ENCODE measurements at regions not wholly inside any gene's neighbourhood (a gene's known extent, or its start where the extent isn't known, plus 50 kb on each side); places are given as distances from the start of the nearest gene placed in this dataset.
A peak's percentile ranks its signal among the peaks of the same experiment; 100 is the strongest.

DNA sequence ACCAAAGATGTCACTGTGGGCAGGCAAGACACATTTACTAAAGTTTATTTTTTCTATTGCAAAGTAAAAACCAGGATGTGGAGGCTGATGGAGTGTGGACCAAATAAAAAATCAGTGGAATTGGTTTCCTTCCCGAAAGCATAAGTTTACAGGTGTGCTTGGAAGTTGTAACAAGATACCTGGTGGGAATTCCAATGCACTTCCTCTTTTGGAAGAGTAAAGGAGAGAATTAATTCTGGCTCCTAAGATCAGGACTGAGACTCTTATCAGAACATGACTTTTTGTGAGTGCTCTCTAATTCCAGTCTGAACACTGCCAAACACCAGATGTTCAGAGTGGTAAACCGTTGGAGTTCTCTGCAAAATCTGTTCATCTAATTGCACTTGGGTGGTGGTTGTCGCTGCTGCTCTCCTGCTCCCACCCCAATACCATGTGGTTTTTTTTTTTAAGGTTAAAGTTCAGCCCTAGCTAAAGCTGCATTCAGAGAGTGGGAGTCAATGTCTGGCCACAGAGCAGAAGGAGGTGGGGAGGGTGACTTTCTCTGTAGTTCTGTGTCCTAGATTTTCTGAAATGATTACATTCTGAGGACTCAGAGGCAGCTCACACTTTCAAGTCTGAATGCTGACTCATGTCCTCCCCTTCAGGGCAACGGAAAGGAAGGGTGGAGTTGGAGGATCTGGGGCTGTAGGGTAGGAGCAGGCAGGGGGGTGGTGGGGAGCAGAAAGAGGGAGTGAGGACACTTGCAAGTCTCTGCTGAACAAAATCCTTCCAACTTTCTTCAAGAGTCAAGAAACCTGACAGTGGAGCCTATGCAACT, 275.8 kb upstream of the PRDM1 start:
- DNase-seq = peak; percentile 14 to 35

DNA sequence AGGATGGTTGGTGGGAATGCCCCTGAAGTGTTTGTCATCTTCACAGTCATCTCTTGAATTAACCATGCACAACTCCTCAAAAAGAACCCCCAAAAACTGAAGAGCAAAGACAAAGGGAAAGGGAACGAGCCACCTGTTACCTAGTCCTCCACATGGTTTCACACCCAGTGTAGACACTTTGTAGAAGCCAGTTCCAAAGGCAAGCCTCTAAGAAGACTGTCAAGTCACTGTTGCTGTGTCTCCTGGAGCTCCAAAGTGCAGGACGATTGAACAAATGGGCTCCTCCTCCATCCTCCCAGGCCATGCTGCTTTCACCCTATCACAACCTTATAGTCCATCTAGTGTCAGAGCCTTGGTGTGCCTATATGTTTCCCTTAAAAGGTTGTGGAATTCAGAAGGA, 277.6 kb upstream of the PRDM1 start:
- no peak for DNase-seq

DNA sequence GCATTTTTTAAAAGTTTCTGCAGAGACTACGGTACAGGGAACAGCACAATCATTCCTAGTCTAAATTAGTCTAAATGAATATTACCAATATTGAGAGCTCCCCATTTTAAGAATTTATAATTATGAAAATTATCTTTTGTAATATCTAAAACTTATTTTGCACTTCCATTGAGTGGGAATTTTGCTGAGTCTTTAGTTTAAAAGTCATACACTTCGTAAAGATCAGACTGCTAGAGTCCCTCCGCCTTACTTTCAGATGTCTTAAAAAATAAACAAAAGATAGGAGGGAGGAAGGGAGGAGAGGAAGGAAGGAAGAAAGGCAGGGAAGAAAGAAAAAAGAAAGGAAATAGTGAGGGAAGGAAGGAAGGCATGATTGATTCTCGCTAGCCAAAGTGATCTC, 278.2 kb upstream of the PRDM1 start:
- no peak for DNase-seq

DNA sequence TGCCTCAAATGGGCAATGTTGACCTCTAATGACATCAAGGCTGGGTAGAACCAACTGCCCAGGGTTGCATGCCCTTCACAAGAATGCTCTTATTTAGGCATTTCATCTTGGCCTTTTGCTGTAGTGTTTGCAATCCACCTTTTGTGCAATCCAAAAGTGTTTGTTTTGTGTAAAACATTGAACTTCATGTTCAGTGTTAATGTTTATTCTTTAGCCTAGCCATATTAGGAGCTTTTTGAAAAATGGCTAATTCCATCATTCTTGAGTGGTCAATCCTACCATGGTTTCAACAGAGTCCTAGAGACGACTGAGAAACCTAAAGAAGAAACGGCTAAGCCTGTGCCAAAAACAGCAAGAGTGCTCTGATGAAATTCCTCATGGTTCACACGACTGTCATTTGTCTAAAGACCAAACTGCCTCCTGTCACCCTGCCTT, 279.6 kb upstream of the PRDM1 start:
- DNase-seq = no peak

DNA sequence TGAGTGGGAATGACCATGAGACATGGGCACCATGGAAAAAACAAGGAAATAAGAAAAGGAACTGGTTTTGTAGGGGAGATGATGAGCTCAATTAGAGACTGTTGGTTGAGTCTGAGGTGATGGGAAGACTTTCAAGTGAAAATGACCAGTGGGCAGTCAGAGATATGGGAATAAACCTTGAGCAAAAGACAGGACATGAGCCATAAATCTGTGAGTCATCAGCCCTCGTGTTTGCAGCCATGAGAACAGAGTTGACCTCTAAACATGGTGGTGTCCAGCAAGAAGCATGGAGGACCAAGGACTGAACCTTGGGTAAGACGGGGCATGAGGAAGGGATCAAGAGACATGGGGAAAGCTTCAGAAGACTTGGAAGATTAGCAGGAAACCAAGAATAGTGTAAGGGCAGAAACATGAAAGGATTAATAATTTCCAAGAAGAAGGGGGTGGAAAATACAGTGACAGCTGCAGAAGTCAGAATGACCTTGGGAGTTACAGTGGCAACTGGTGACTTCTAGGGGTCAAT, 280.6 kb upstream of the PRDM1 start:
- no peak for DNase-seq

DNA sequence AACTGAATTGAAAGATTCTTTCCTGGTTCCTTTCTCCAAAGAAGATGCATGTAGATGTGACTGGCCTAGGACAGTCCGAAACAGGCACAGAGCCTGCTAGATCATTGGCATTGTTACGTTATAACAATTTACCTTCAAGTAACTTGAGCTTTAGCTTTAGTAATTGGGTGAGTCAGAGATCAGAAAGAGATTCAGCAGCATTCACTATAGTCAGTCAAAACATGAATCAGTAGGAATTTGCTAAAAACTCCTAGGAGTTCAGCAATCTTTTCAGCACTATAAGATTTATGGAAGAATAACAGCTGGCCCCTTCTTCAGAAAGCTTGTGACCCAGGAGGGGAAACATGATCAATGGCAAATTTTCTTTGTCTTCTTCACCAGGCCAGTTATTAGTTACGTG, 281.7 kb upstream of the PRDM1 start:
- DNase-seq = no peak

DNA sequence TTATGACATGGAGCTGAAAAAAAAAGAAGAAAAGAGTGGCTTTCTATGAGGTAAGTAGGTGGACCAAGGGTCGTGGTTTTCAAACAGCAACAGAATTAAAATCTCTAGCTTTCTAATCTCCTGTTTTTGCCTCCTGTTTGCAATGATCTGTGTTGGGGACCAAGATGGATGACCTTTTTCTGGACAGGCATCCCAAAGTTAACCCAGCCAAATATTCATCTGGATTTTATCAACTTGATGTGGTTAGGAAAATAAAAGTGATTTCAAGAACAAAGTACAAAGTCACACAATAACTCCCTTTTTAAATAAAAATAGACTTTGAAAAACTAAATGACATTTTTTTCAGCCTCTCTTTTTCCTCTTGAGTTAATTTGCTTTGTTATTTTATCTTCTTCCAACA, 282.1 kb upstream of the PRDM1 start:
- no peak for DNase-seq

DNA sequence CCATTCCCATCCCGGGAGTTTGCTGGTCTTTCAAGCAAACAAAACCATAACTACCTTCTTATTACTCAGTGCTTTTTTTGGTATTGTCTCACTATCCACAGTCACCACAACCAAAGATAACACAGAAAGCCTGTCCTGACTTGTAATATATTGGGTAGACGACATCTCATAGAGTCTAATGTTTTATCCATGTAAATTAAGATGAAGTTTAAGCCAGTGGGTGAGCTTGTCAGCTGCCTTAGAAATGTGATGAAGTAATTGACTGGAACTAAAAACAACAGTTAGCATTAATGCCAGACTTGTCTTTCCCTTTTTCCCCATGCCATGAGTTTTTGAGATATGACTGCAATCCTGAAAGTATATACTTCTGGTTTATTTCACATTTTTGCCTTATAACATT, 282.7 kb upstream of the PRDM1 start:
- no peak for DNase-seq

DNA sequence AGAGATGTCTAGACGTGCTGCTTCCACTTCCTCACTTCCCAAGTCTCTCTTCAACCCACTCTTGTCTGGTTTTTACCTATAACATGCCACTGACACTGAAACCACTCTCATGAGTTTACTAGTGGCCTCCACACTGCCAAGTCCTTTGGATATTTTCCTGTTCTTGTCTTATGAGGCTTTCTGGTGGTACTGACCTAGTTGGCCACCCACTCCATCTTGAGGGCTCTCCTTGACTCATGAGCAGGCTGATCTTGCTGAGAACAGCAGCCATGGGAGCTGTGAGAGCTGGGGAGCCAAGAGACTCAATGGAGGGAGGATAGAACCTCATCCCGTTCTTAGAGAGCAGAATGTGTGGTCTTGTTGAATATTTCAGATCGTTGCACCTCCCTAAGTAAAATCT, 283.4 kb upstream of the PRDM1 start:
- no peak for DNase-seq

DNA sequence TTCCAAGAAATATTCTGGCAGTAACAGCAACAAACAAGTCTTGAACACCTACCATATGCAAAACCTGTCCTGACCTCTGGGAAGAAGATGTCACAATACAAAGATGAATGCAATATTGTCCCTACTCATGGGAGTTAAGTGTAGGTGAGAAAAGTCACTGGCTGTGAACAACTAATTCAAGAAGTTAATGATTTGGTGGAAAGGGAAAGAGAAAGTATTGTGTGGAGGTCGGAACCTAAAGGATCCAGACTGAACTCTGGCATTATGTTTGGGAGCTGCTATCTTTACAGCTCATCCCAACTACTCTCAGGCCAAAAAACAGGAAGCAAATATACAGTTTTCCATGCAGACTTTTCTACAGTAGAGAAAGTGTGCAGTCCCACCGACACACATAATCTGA, 285.3 kb upstream of the PRDM1 start:
- DNase-seq = no peak

DNA sequence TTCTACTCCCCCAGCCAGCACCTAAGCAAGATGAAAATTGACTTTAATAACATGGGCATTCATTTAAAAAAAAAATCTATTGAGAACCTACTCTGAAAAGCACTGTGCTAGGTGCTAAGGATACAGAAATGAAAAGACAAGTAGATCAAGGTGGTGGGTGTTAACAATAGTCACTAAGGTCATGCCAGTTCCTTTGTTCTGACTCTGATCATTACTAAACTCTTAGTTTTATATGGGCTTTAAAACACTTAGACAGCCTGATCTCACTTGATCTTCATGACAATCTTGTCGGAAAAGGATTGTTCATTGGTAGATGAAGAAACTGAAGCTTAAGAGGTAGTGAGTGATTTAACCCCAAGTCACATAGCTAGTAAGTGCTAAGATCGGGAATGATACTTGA, 285.7 kb upstream of the PRDM1 start:
- no peak for DNase-seq

DNA sequence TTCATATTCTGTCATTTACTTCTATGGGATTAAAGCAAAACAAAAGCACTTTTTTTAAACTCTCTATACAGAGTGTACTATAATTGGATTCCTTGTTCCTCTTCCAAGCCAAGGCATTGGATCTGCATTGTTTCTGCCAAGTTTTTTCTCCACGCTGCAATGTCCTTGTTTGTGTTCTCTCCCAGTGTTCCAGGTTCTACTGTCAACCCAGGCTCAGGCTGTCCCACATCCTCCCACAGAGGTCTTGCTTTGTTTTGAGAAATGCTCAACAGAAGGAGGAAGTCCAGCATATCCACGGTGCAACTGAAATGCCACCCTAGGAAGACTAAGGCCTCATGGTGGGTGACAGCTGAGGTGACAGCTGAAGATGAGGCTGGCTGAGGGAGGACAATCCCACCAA, 287.1 kb upstream of the PRDM1 start:
- no peak for DNase-seq

DNA sequence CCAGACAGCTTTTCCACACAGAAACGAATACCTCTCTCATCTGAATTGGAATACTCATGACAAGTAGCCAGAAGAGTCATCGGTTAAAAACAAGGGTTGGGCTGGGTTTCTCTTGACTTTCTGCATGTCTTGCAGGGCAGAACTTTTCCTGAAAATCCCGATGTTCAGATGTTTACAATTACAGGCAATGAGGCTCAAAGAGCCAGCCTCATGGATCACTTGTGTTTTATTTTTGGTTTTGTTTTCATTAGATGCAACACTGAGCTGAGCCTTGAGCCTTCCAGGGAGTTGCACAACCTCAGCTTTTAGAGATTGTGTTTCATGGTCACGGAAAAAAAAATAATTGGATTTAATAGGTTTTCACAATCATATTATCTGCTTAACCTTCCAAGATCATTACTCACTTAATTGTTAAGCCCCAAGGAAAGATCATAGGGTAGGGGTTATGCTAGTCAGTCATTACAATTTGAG, 288.1 kb upstream of the PRDM1 start:
- DNase-seq = no peak

DNA sequence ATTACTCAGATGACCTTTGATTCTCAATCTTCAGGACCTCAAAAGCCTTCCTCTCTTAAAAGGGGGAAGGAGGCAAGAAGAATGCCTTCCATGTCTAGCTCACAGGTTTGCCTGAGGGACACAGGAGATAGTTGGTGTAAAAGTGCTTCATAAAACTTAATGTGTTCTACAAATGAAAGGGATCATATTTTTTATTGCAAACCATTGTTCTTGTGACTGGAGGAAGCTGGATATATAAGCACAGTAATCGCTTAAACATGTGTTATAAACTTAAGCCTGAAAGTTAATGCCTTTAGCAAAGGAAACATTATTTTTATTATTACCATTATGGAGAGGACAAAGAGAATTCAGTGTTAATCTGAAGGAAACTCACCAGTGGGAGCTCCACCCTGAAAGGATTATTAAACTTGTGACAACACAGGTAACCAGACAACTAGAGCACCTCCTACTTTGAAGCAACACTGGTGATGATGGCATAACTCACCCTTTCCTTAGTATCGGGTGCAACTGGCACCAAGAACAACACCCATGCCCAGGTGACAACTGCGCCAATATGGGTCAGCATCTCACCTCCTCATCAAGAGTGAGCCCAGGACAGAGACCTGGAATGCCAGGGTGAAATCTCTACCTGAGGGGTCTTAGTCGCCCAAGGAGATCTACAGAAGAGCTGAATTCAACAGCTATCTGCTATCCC, 288.7 kb upstream of the PRDM1 start:
- DNase-seq = no peak

DNA sequence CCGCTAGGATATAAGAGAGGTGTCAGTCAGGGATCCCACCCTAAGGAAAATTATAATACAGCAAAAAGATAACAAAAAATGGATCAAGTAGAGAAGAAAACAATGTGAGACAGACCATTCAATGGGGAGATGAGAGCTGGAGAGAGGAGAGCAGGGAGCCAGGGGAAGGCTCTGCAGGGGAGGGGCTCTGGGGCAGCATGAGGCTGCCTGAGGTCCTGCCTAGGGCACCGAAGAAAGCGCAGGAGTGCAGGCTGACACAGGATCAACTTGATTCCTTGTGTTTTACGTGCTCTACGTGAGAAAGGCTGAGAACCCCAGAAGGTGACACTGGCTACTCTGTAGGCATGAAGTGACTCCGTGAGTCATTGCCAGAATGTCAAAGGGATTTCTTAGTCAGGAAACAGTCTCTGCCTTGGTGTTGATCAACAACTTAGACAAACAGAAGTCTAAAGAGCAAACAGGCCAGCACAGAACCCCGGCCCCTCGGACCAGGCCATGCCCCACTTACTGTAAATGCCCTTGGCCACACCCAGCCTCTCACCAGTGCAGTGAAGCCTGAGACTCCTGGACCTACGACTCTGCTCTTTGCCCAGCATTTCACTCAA, 290.1 kb upstream of the PRDM1 start:
- DNase-seq = no peak

DNA sequence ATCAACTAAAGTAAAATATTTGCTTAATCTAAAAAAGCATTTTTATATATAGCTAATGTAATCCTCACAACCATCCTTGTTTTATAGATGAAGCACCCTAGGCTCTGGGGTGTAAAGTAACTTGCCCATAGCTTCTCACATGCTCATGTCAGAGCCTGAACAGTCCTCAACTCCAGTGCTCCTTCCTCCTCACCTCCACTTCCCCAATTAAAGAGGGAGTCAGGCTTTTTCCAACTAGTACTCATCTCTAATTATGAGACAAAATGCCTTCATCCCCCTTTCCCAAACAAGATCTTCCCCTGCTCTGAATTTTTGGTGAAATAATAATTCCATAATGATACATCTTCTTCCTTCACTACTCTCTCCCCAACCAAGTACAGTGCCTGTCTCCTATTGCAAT, 290.8 kb upstream of the PRDM1 start:
- DNase-seq = no peak

DNA sequence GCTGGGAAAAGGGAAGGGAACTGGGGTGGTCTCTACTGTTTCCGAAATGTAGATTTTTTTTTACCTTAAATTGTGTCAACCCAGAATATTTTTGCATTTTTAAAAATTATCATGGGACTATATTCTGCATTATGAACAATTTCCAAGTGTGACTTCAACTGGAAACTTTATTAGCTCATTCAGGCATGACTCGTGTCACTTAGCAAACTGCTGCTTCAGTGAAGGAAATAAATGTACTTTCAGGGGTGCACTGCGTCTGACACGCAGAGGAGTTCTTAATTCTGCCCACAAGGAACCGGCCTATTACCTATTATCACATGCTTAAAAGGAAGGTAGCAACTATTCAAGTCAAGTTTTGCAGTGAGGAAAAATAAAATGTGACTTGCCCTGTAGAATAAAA, 291.3 kb upstream of the PRDM1 start:
- DNase-seq = no peak

DNA sequence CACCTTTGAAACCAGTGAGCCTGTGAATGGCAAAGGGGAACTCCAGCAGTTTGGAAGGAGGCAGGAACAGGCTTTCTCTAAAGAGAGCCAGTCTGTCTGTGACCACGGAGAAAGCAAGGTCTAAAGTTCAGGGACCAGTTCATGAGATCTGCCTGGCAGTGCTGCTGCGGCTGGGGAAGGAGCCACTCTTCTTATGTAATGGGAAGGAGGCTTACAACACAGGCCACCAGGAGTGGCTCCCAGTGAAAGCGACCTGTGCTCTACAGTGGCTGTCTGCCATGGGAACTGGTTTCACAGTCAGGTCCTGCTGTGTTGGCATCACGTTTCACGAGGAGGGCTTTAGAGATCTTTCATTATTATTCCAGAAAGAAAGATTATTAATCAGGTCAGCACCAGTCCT, 291.9 kb upstream of the PRDM1 start:
- peak in 1 of 2 donors; percentile 42 for DNase-seq

DNA sequence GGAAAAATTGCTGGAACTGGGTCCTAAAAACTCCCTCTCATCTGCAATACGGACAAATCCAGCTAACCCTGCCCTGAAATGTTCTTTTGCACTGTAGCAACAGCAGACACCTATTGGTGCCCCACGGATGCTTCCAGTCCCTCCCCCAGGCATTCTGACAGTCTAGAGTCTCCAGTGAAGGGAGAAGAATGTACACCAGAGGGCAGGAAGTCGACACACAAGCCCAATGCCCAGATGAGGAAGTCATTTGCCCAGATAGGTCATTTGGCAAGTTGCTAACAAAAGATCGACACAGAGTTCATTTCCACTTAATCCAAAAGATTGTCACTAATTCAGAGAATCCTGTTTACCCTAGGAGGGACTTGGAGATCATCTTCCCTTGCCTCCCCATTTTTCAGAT, 293.0 kb upstream of the PRDM1 start:
- DNase-seq = peak; percentile 47 to 52

DNA sequence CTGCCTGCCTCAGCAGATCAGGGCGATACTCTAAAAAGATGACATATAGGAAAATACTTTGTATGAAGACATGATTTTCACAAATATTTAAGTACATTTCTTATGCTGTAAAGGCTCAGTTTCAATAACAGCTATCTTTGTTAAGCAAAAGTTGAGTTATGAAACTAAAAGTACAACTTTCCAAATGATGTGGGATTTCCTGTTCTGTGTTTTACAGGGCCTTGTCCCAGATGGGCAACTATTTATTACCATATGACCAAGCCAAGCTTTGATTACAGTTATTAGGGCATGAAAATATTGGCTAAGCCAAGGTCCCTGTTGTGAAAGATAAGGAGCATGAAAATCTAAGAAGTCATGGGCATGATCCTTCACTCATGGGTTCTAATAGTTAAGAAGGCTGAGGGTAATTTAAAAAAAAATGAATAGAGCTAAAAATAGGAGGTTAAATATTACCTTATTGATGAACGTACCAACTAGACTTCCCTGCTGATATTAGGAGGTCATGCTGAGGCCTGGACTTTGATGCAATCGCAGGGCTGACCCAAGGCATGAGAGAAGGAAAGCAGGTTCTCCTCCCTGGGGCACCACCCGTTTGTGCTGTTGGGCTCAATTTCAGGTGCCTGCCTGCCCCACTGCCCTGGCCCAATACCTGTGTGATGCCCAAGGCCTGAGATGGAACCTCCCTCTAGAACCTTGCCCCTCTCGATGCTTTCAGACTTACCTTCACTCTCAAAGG, 294.4 kb upstream of the PRDM1 start:
- no peak for DNase-seq

DNA sequence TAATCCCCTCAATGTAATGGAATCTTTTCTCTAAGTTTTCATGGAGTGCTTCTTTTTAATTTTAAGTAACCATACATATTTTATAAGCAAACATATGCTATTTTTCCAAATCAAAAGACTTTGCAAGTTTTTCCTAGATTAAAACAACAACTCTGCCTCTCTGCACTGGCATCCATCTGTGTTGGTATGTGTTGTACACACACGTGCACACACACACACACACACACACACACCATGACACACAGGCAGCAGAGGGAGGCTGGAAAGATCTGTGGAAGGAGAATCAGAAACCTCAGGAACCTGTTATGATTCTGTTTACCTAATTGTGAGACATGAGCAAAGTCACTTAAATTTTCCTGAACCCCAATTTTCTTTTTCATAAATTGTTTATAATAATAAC, 295.0 kb upstream of the PRDM1 start:
- no peak for DNase-seq

DNA sequence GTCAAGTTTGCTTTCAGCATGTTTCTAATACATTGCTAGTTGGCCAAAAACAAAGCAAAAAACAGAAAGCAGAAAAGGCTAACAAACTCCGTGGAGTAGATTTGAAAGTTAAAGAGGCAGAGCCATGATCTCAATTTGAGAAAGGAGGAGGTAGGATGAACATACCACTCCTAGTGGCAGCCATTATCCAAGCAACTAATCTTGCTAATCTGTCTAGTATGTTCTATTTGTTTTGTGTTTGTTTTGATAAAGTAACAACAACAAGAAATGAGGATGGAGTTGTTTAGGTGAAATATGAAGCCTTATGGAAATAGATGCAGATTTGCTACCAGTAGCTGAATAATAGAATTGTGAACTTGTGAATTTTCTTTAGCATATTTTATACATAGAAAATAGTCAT, 295.5 kb upstream of the PRDM1 start:
- no peak for DNase-seq

DNA sequence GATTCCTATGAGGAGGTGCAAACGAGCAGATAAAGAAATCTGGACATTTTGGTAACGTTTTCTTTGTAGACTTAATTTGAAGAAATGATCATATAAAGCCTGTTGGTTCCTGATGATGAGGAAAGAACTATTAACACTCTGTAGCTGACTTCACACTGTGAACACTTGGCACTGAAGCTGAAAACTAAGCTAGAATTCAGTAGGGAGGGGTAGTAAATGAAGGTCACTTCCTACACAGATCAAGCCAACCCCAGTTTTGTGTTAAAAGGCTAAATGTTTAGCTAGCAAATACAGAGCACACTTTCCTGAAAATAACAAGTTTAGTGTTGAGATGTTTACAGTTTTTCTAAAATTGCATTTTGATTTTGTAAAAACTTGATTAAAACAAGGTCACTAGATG, 296.2 kb upstream of the PRDM1 start:
- DNase-seq = no peak
